T-cell (primary cell): ENCODE measurements at regions not wholly inside any gene's neighbourhood (a gene's known extent, or its start where the extent isn't known, plus 50 kb on each side); places are given as distances from the start of the nearest gene placed in this dataset.

ENCODE experiments used
- ATAC-seq, 4 experiments: fragments of 200-7000 bp in 3 of 4; fragments of 150-1000 bp in 1 of 4; cut with Tn5 transposase; replicated peaks in 1 of 4; 1 replicate in 3 of 4; 2 replicates in 1 of 4; pipeline ENCODE4 v1.10.0; 2021; ENCODE audit warnings: moderate library complexity in 3 of 4, mild to moderate bottlenecking in 2 of 4, moderate number of reproducible peaks in 1 of 4
- CTCF ChIA-PET, 2 donors: fragments of 300-600 bp; sonication (Branson Sonifier 250); formaldehyde crosslinking; loops; one replicate each; lab custom pipeline; 2022; ENCODE audit warnings: antibody characterized with exemption in 2 of 2; lab: Charles Lee
- POLR2A ChIA-PET, 2 donors: fragments of 300-600 bp; sonication (Branson Sonifier 250); formaldehyde crosslinking; loops; one replicate each; lab custom pipeline; 2022; ENCODE audit warnings: antibody characterized with exemption in 2 of 2; lab: Charles Lee
- DNase-seq, 35 experiments: peaks; one replicate each; pipeline versions ENCODE4 v3.0.0 to v3.0.0-alpha.2; 2013 to 2023
- H3K27ac ChIP-seq: one replicate; pipeline ENCODE4 v1.5.1; 2013; ENCODE audit warnings: low read length
- H3K27me3 ChIP-seq, 2 experiments: replicated peaks in 1 of 2; 1 replicate in 1 of 2; 2 replicates in 1 of 2; pipeline versions ENCODE4 v1.6.1 to v1.7.0; 2013; ENCODE audit warnings: low read length in 1 of 2, mixed read lengths in 1 of 2; ENCODE audit not compliant: control insufficient read depth in 2 of 2, insufficient read depth in 2 of 2; ENCODE audit errors: extremely low read depth in 1 of 2
- H3K36me3 ChIP-seq, 2 donors: 1 replicate in 1 of 2; 2 replicates in 1 of 2; pipeline versions ENCODE4 v1.6.1 to v1.7.0; 2013; ENCODE audit warnings: low read length in 1 of 2; ENCODE audit not compliant: control insufficient read depth in 2 of 2, insufficient read depth in 1 of 2; ENCODE audit errors: extremely low read depth in 1 of 2
- H3K4me1 ChIP-seq, 2 experiments: 1 replicate in 1 of 2; 2 replicates in 1 of 2; pipeline versions ENCODE4 v1.6.1 to v1.7.0; 2013; ENCODE audit warnings: low read length in 2 of 2, mixed read lengths in 1 of 2; ENCODE audit not compliant: insufficient read depth in 2 of 2, control insufficient read depth in 1 of 2; ENCODE audit errors: extremely low read depth in 1 of 2
- H3K4me3 ChIP-seq, 2 donors: 1 replicate in 1 of 2; 2 replicates in 1 of 2; pipeline versions ENCODE4 v1.5.1 to v1.7.0; 2013; ENCODE audit warnings: mild to moderate bottlenecking in 2 of 2, low read length in 1 of 2, moderate library complexity in 1 of 2; ENCODE audit not compliant: control insufficient read depth in 1 of 2; ENCODE audit errors: extremely low read depth in 1 of 2
- H3K9me3 ChIP-seq: 2 replicates; pipeline ENCODE4 v1.7.0; 2013
- H3K27ac Mint-ChIP-seq, 2 donors: one replicate each; pipeline ENCODE4 v1.8.0; 2020 to 2021; ENCODE audit warnings: mild to moderate bottlenecking in 2 of 2, mixed read lengths in 2 of 2
- H3K27me3 Mint-ChIP-seq, 2 donors: one replicate each; pipeline ENCODE4 v1.8.0; 2021 to 2022; ENCODE audit warnings: mixed read lengths in 2 of 2
- H3K36me3 Mint-ChIP-seq: one replicate; pipeline ENCODE4 v1.8.0; 2021; ENCODE audit warnings: mixed read lengths
- H3K4me1 Mint-ChIP-seq, 3 donors: one replicate each; pipeline ENCODE4 v1.8.0; 2020 to 2022; ENCODE audit warnings: mixed read lengths in 3 of 3, mild to moderate bottlenecking in 1 of 3
- H3K4me3 Mint-ChIP-seq, 3 donors: one replicate each; pipeline ENCODE4 v1.8.0; 2020 to 2022; ENCODE audit warnings: mild to moderate bottlenecking in 3 of 3, mixed read lengths in 3 of 3, moderate library complexity in 3 of 3
- H3K9me3 Mint-ChIP-seq, 3 donors: one replicate each; pipeline ENCODE4 v1.8.0; 2020 to 2022; ENCODE audit warnings: mixed read lengths in 3 of 3

DNA sequence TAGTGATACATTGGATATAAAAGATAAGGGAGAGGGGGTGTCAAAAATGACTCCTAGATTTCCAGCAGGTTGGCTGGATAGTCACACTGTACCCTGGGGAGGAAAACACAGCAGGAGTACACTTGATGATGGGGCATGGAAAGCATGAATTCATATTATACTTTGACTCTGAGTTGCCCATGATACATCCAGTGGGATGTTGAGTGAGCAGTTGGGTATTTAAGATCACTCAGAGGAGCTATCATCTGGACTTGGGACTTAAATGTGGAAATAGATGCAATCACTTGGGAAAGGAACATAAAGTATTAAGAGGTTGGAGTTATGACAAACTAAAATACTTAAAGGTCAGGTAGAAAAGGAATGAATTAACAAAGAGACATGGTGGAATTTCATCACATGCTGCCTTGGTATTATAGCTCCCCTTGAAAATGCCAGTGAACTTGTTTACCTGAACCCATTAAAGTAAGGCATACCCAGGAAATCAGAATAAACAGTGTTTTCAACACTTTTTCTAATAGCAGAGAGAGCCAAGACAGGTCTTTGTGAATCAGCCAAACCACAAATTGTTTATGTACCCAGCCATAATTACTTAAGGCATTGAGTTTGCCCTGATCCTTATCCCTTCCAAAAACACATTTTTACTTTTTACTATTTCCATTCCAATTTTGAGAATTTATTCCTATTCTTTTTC lies 49.9 kb upstream of the ABI3BP start:
- H3K27me3 Mint-ChIP-seq, result peaks cover 8 to 17% of the 10 kb centered on the region in 2 donors
- ATAC-seq (no peak), DNase-seq (no peak)
- no peaks in the 10 kb centered on the region for H3K36me3 Mint-ChIP-seq
- Histone ChIP-seq H3K4me1 (no peaks in the 10 kb centered on the region), H3K9me3 (no peaks in the 10 kb centered on the region), H3K4me3 (no peak overlapping the region), H3K27ac (no peak overlapping the region), H3K27me3 (peaks cover 0 to 4% of the 10 kb centered on the region in 2 experiments), H3K36me3 (no peaks in the 10 kb centered on the region)
- H3K27ac Mint-ChIP-seq, result no peak overlapping the region
- H3K4me1 Mint-ChIP-seq, result no peaks in the 10 kb centered on the region
- ChIA-PET POLR2A (no interaction called here), CTCF (no interaction called here)
- no peaks in the 10 kb centered on the region for H3K9me3 Mint-ChIP-seq
- no peak overlapping the region for H3K4me3 Mint-ChIP-seq
